SK-N-SH (cell line): ENCODE measurements at regions not wholly inside any gene's neighbourhood (a gene's known extent, or its start where the extent isn't known, plus 50 kb on each side); places are given as distances from the start of the nearest gene placed in this dataset.

Experiments
- EP300 ChIP-seq, 2 experiments: IDR thresholded peaks; 2 replicates each; pipeline versions ENCODE4 v1.4.0 to v1.6.1; 2012; ENCODE audit warnings: borderline replicate concordance in 1 of 2, low read depth in 1 of 2, low read length in 1 of 2
- MXI1 ChIP-seq: IDR thresholded peaks from 2 replicates; pipeline ENCODE4 v1.6.1; 2012; ENCODE audit warnings: mild to moderate bottlenecking, low read depth, low read length, improper control_type of control experiment
- TCF12 ChIP-seq: IDR thresholded peaks from 2 replicates; pipeline ENCODE4 v1.4.0; 2012
- YY1 ChIP-seq: IDR thresholded peaks from 2 replicates; pipeline ENCODE4 v1.4.0; 2012; ENCODE audit warnings: low read depth, mild to moderate bottlenecking
- TF ChIP-seq, protein P1 (sequence below): fragments of 200-600 bp; sonication (generic); IDR thresholded peaks from 2 replicates; pipeline ENCODE4 v1.6.1; 2017; ENCODE audit warnings: antibody characterized with exemption, mild to moderate bottlenecking, moderate library complexity
- TF ChIP-seq, protein P2 (sequence below): IDR thresholded peaks from 2 replicates; pipeline ENCODE4 v1.4.0; 2012; ENCODE audit warnings: low read depth

DNA sequence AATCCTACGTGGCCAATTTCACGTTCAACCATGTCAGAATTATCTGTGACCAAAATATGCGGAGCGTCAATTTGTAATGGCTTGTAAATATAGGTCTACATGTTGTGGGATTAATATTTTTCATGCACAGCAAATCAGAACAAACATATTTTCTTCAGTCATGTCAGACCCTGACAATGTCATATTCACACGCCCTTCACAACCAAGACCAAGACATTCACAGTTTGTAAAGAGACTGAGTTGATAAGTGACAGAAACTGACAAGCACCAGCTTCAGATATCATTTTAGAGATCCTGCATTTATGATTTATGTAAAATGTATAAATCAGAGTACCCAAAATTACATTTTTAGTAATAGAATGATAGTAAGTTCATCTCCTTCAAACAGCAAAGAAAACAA, 57.3 kb upstream of the NOVA1 start:
- TF ChIP-seq TCF12, result no peak
- TF ChIP-seq, protein P1, sequence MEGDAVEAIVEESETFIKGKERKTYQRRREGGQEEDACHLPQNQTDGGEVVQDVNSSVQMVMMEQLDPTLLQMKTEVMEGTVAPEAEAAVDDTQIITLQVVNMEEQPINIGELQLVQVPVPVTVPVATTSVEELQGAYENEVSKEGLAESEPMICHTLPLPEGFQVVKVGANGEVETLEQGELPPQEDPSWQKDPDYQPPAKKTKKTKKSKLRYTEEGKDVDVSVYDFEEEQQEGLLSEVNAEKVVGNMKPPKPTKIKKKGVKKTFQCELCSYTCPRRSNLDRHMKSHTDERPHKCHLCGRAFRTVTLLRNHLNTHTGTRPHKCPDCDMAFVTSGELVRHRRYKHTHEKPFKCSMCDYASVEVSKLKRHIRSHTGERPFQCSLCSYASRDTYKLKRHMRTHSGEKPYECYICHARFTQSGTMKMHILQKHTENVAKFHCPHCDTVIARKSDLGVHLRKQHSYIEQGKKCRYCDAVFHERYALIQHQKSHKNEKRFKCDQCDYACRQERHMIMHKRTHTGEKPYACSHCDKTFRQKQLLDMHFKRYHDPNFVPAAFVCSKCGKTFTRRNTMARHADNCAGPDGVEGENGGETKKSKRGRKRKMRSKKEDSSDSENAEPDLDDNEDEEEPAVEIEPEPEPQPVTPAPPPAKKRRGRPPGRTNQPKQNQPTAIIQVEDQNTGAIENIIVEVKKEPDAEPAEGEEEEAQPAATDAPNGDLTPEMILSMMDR, result no peak
- TF ChIP-seq YY1, result no peak
- TF ChIP-seq, protein P2, sequence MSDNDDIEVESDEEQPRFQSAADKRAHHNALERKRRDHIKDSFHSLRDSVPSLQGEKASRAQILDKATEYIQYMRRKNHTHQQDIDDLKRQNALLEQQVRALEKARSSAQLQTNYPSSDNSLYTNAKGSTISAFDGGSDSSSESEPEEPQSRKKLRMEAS, result no peak
- TF ChIP-seq EP300 (IDR thresholded peaks at IDR 0.05; ENCODE audit: borderline replicate concordance in 1 of 2, low read depth in 1 of 2, low read length in 1 of 2), result no peak
- TF ChIP-seq MXI1, result no peak
